GM12874 (cell line): ENCODE measurements at regions not wholly inside any gene's neighbourhood (a gene's known extent, or its start where the extent isn't known, plus 50 kb on each side); places are given as distances from the start of the nearest gene placed in this dataset.

Experiments
- TF ChIP-seq, protein P1 (sequence below): IDR thresholded peaks from 2 replicates; pipeline ENCODE4 v1.5.1; 2011; ENCODE audit warnings: low read depth, mild to moderate bottlenecking, control low read depth, low read length, moderate library complexity; ENCODE audit not compliant: insufficient read depth

GRCh38 chr5:106648401-106648800, 1022.3 kb downstream of the EFNA5 start:
- TF ChIP-seq, protein P1, sequence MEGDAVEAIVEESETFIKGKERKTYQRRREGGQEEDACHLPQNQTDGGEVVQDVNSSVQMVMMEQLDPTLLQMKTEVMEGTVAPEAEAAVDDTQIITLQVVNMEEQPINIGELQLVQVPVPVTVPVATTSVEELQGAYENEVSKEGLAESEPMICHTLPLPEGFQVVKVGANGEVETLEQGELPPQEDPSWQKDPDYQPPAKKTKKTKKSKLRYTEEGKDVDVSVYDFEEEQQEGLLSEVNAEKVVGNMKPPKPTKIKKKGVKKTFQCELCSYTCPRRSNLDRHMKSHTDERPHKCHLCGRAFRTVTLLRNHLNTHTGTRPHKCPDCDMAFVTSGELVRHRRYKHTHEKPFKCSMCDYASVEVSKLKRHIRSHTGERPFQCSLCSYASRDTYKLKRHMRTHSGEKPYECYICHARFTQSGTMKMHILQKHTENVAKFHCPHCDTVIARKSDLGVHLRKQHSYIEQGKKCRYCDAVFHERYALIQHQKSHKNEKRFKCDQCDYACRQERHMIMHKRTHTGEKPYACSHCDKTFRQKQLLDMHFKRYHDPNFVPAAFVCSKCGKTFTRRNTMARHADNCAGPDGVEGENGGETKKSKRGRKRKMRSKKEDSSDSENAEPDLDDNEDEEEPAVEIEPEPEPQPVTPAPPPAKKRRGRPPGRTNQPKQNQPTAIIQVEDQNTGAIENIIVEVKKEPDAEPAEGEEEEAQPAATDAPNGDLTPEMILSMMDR = no peak

DNA sequence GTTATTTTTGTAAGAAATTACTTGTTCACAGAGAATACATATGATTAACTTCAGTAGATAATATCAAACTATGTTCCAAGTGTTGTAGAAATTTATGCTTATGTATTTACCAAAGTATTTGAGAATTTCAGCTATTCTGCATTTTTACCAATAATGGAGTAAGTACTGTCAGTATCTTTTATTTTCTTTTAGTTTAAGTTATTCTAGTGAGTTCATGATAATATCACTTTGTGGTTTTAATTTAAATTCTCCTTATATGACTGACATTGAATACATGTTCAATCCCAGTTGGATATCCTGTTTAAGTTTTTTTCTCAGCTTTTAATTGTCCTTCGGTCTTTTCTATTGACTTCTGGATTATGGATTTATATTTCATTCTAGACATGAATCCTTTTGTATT, 1024.6 kb downstream of the EFNA5 start:
- TF ChIP-seq, protein P1 = no peak

DNA sequence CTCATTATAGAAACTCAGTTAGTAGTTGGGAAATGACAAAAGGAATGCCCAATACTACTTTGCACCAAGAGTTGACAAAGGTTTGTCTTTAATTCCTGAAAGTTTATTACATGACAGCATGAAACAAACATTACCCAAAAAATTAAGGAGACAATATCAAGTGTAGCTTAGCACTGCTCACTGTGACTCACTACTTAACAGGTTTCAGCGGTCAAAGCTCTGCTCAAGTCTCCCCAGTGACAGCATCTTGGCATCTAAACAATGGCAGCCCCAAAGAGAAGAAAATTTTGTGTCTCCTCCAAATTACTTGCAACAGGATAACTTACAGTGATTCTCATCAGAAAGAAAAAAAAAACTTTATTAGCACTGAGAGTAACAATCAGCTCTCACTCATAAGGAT, 1030.2 kb downstream of the EFNA5 start:
- TF ChIP-seq, protein P1 = no peak

GRCh38 chr5:106639488-106639887, 1031.2 kb downstream of the EFNA5 start:
- TF ChIP-seq, protein P1 = no peak

GRCh38 chr5:106637275-106637674, 1033.5 kb downstream of the EFNA5 start:
- TF ChIP-seq, protein P1 = no peak

DNA sequence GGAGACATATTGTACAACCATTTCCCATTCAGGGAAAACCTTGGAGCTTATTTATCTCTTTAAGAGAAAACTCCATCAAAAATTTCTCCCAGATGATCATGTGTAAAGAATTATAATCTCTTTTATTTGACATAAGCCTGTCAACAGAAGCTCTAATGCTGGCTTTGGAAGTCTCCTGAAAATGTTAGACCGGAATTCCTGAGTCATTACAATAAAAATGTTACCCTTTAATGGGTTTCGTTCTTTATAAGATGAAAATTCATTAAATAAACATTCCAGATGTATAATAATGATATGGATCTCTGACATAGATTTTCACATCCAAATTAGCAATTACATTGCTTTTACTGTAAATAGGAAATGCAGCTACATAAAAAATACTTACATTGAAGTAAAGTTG, 1036.4 kb downstream of the EFNA5 start:
- TF ChIP-seq, protein P1 = no peak

- TF ChIP-seq, protein P1 = no peak
Observed at GRCh38 chr5:106633825-106634224, 1036.9 kb downstream of the EFNA5 start.

- TF ChIP-seq, protein P1 = no peak
Observed at GRCh38 chr5:106610041-106610440, 1060.7 kb downstream of the EFNA5 start.
